ENCODE measurements at regions not wholly inside any gene's neighbourhood (a gene's known extent, or its start where the extent isn't known, plus 50 kb on each side); places are given as distances from the start of the nearest gene placed in this dataset.

DNA sequence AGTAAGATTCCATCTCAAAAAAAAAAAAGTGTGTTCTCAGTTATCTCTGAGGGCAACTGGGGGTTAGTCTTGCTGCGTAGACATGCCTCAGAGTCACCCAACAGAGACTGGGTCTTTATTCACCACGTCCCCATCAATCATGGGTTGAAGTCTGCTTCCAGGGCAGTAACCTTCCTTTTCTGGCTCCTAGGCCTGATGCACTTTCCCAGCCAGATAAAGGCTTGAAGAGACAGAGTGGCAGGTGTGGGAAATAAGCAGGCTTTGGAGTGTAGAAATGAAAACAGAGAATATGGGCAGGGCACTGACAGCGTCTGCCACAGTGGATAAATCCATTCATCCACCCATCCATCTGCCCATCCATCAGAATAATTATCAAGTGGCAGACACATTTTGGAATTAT, 134.1 kb upstream of the LGALSL start:
- DNase-seq (ENCODE audit: low spot score, unreplicated experiment): no peak
- Mint-ChIP-seq H3K9me3 (ENCODE audit: low read depth) (peaks cover 3% of the 10 kb centered on the region), H3K27me3 (peaks cover 10% of the 10 kb centered on the region), H3K4me1 (ENCODE audit: low read depth) (peaks cover 8% of the 10 kb centered on the region), H3K27ac (no peak overlapping the region), H3K36me3 (ENCODE audit: insufficient read depth) (no peaks in the 10 kb centered on the region), H3K4me3 (ENCODE audit: low read depth) (no peak overlapping the region)
- TF ChIP-seq, protein P1, sequence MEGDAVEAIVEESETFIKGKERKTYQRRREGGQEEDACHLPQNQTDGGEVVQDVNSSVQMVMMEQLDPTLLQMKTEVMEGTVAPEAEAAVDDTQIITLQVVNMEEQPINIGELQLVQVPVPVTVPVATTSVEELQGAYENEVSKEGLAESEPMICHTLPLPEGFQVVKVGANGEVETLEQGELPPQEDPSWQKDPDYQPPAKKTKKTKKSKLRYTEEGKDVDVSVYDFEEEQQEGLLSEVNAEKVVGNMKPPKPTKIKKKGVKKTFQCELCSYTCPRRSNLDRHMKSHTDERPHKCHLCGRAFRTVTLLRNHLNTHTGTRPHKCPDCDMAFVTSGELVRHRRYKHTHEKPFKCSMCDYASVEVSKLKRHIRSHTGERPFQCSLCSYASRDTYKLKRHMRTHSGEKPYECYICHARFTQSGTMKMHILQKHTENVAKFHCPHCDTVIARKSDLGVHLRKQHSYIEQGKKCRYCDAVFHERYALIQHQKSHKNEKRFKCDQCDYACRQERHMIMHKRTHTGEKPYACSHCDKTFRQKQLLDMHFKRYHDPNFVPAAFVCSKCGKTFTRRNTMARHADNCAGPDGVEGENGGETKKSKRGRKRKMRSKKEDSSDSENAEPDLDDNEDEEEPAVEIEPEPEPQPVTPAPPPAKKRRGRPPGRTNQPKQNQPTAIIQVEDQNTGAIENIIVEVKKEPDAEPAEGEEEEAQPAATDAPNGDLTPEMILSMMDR (IDR thresholded peaks at IDR 0.05; ENCODE audit: unreplicated experiment): no peak

GRCh38 chr2:64322433-64322832, 131.5 kb upstream of the LGALSL start:
- no peak overlapping the region for H3K4me3 Mint-ChIP-seq (ENCODE audit: low read depth)
- H3K27ac Mint-ChIP-seq: no peak overlapping the region
- H3K36me3 Mint-ChIP-seq (ENCODE audit: insufficient read depth): no peaks in the 10 kb centered on the region
- TF ChIP-seq, protein P1 (IDR thresholded peaks at IDR 0.05; ENCODE audit: unreplicated experiment): no peak
- DNase-seq (ENCODE audit: low spot score, unreplicated experiment): no peak
- peaks cover 7% of the 10 kb centered on the region for H3K4me1 Mint-ChIP-seq (ENCODE audit: low read depth)
- H3K9me3 Mint-ChIP-seq (ENCODE audit: low read depth): peaks cover 3% of the 10 kb centered on the region
- peaks cover 8% of the 10 kb centered on the region for H3K27me3 Mint-ChIP-seq

- Mint-ChIP-seq H3K4me3 (ENCODE audit: low read depth) (no peak overlapping the region), H3K36me3 (ENCODE audit: insufficient read depth) (no peaks in the 10 kb centered on the region), H3K9me3 (ENCODE audit: low read depth) (peaks cover 3% of the 10 kb centered on the region), H3K4me1 (ENCODE audit: low read depth) (peaks cover 7% of the 10 kb centered on the region), H3K27me3 (peaks cover 8% of the 10 kb centered on the region), H3K27ac (no peak overlapping the region)
- DNase-seq (ENCODE audit: low spot score, unreplicated experiment): no peak
- TF ChIP-seq, protein P1 (IDR thresholded peaks at IDR 0.05; ENCODE audit: unreplicated experiment): no peak
These were observed 130.8 kb upstream of the LGALSL start for GRCh38 chr2:64323197-64323596.

GRCh38 chr2:64324746-64325410, 129.1 kb upstream of the LGALSL start:
- Mint-ChIP-seq H3K27me3 (peaks cover 10% of the 10 kb centered on the region), H3K36me3 (ENCODE audit: insufficient read depth) (no peaks in the 10 kb centered on the region), H3K9me3 (ENCODE audit: low read depth) (peaks cover 3% of the 10 kb centered on the region), H3K27ac (no peak overlapping the region), H3K4me1 (ENCODE audit: low read depth) (peaks cover 7% of the 10 kb centered on the region), H3K4me3 (ENCODE audit: low read depth) (no peak overlapping the region)
- no peak for DNase-seq (ENCODE audit: low spot score, unreplicated experiment)
- TF ChIP-seq, protein P1 (IDR thresholded peaks at IDR 0.05; ENCODE audit: unreplicated experiment): no peak

- DNase-seq (ENCODE audit: low spot score, unreplicated experiment): no peak
- TF ChIP-seq, protein P1 (IDR thresholded peaks at IDR 0.05; ENCODE audit: unreplicated experiment): no peak
- no peak overlapping the region for H3K27ac Mint-ChIP-seq
These were observed 128.5 kb upstream of the LGALSL start for GRCh38 chr2:64325477-64325851.

More at GRCh38 chr2:64325477-64325851, 128.5 kb upstream of the LGALSL start:
- peaks cover 3% of the 10 kb centered on the region for H3K9me3 Mint-ChIP-seq (ENCODE audit: low read depth)
- H3K36me3 Mint-ChIP-seq (ENCODE audit: insufficient read depth): no peaks in the 10 kb centered on the region
- peaks cover 7% of the 10 kb centered on the region for H3K4me1 Mint-ChIP-seq (ENCODE audit: low read depth)
- H3K4me3 Mint-ChIP-seq (ENCODE audit: low read depth): no peak overlapping the region
- peaks cover 10% of the 10 kb centered on the region for H3K27me3 Mint-ChIP-seq
